ENCODE measurements at regions not wholly inside any gene's neighbourhood (a gene's known extent, or its start where the extent isn't known, plus 50 kb on each side); places are given as distances from the start of the nearest gene placed in this dataset.

- no peak overlapping the region for H3K4me3 ChIP-seq (ENCODE audit: control insufficient read depth, low read depth, low read length)
- no peak for DNase-seq (ENCODE audit: low read depth)
- TF ChIP-seq CTCF (conservative IDR thresholded peaks at IDR 0.05; ENCODE audit: control insufficient read depth, insufficient read depth, low read depth, low read length): no peak
Observed at GRCh38 chr12:132439333-132439904, 50.5 kb upstream of the FBRSL1 start.

GRCh38 chr12:132438726-132439125 is 51.2 kb upstream of the FBRSL1 start:
- no peak overlapping the region for H3K4me3 ChIP-seq (ENCODE audit: control insufficient read depth, low read depth, low read length)
- no peak for DNase-seq (ENCODE audit: low read depth)
- no peak for TF ChIP-seq CTCF (conservative IDR thresholded peaks at IDR 0.05; ENCODE audit: control insufficient read depth, insufficient read depth, low read depth, low read length)

- no peak for DNase-seq (ENCODE audit: low read depth)
- TF ChIP-seq CTCF (conservative IDR thresholded peaks at IDR 0.05; ENCODE audit: control insufficient read depth, insufficient read depth, low read depth, low read length): no peak
- no peak overlapping the region for H3K4me3 ChIP-seq (ENCODE audit: control insufficient read depth, low read depth, low read length)
Observed at GRCh38 chr12:132437943-132438700, 51.8 kb upstream of the FBRSL1 start.

GRCh38 chr12:132437252-132437932 is 52.6 kb upstream of the FBRSL1 start:
- H3K4me3 ChIP-seq (ENCODE audit: control insufficient read depth, low read depth, low read length): no peak overlapping the region
- TF ChIP-seq CTCF (conservative IDR thresholded peaks at IDR 0.05; ENCODE audit: control insufficient read depth, insufficient read depth, low read depth, low read length): no peak
- DNase-seq (ENCODE audit: low read depth): no peak

- no peak for TF ChIP-seq CTCF (conservative IDR thresholded peaks at IDR 0.05; ENCODE audit: control insufficient read depth, insufficient read depth, low read depth, low read length)
- DNase-seq (ENCODE audit: low read depth): no peak
- H3K4me3 ChIP-seq (ENCODE audit: control insufficient read depth, low read depth, low read length): no peak overlapping the region
Observed at GRCh38 chr12:132436791-132437251, 53.1 kb upstream of the FBRSL1 start.

- no peak for DNase-seq (ENCODE audit: low read depth)
- no peak for TF ChIP-seq CTCF (conservative IDR thresholded peaks at IDR 0.05; ENCODE audit: control insufficient read depth, insufficient read depth, low read depth, low read length)
- no peak overlapping the region for H3K4me3 ChIP-seq (ENCODE audit: control insufficient read depth, low read depth, low read length)
Observed at GRCh38 chr12:132435486-132436187, 54.3 kb upstream of the FBRSL1 start.

All from fibroblast of mammary gland (primary cell).